ENCODE measurements at regions not wholly inside any gene's neighbourhood (a gene's known extent, or its start where the extent isn't known, plus 50 kb on each side); places are given as distances from the start of the nearest gene placed in this dataset.
"Not testable (repeated sequence)": the region's sequence is repeated elsewhere in the genome, so short reads cannot be mapped to it uniquely, and the experiment has no call there.

- not testable (repeated sequence) for DNase-seq (ENCODE audit: low read depth)
Measured at GRCh38 chr2:87429931-87430275, 318.0 kb upstream of the PLGLB2 start.

- not testable (repeated sequence) for DNase-seq (ENCODE audit: low read depth)
Measured at GRCh38 chr2:87431051-87431450, 316.8 kb upstream of the PLGLB2 start.

GRCh38 chr2:87432711-87433453, 315.0 kb upstream of the PLGLB2 start:
- DNase-seq (ENCODE audit: low read depth): not testable (repeated sequence)

DNA sequence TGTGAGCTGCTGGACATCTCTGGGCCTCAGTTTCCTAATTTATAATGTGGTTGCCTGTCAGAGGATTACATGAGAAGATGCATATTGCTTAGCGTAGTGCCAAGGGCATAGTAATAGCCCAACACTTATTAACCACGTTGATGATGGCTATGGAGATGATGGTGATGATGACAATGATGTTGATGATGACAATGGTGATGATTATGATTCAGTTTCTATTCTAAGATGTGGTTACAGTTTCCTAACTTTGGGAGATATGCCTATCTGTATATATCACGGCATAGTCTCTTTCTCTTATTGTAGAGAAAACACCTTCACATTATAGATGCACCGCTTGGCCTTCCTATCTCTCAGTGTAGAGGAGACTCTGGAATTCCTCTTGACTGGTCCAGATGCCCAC, 311.9 kb upstream of the PLGLB2 start:
- DNase-seq (ENCODE audit: low read depth): not testable (repeated sequence)

DNA sequence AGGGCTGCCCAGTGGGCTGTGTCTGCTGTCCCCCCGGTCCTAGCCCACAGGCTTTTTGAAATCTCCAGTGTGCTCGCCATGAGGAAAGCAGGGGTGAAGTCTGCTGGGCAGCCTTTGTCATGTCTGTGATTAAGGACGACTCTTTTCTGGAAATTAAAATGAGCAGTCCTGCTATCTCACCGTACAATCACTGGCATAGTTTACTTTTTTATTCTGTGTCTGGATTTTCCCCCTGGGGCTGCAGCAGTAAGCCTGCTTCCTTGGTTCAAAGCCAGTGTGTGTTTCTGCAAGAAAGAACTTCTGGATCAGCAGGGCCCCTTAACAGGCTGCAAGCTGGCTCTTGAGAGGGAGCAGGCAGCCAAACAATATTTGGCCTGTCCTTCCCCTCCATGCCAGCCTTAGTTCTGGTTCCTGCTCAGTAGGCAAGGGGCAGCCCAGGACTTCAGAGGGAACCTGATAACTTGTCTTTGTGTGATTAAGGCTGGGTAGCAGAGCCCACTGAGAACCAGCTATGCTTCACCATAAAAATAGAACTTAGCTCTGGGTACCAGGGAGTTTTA, 310.1 kb upstream of the PLGLB2 start:
- not testable (repeated sequence) for DNase-seq (ENCODE audit: low read depth)

DNA sequence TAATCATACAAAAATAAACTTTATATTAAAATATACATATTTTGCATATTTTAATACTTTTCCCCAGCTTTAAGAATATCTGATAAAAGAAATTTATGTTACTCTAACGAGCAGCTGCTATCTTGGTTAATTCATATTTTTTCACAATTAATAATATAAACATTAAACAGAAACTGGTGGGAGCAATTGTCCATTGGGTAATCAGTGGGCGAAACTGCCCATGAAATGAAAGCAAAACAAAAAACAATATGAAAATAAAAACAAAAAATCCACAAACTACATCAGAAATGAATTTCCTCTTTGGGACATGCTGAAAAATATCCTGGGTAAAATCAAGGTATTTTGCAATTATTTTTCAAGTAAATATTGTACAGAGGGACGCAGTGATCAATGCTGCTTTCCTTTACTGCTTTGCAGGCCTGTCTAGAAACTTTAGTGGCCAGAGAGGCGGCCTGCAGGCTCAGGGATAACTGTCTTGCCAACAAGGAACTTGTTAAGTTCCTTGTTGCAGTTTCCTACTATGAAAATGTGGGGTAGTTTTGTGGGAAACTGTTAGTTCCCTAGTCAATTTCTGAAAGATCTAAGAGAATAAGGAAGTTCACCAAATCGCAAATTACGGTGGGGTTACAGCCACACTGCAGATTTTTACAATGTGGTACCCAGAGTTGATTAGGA, 309.0 kb upstream of the PLGLB2 start:
- not testable (repeated sequence) for DNase-seq (ENCODE audit: low read depth)

DNA sequence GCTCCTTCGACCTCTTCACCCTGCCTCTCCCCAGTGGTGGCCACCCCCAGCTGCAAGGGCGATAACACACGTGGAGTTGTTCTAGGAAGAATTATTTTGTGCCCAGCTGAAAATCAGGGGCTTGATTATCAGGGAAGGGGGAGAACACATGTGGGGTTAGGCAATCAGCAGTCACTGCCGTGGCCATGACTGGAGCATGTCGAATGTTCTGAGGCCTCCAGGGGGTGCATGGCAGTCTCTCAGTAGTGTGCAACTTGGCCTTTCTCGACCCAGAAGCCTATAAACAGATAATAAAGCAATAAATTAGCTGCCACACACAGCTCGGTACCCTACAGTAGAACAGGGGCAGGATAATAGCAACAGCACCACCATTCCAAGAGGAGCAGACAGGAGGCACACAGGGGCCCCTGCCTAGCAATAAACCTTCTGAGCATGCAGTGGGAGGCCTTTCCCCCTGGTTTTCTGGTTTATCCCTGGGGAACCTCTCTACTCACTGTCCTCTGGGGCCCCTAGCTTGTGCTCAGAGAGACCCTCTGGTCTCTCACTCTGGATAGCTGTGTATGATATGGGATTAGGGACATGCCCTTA, 308.2 kb upstream of the PLGLB2 start:
- not testable (repeated sequence) for DNase-seq (ENCODE audit: low read depth)

- DNase-seq (ENCODE audit: low read depth): not testable (repeated sequence)
Measured at GRCh38 chr2:87440650-87441049, 307.2 kb upstream of the PLGLB2 start.

DNA sequence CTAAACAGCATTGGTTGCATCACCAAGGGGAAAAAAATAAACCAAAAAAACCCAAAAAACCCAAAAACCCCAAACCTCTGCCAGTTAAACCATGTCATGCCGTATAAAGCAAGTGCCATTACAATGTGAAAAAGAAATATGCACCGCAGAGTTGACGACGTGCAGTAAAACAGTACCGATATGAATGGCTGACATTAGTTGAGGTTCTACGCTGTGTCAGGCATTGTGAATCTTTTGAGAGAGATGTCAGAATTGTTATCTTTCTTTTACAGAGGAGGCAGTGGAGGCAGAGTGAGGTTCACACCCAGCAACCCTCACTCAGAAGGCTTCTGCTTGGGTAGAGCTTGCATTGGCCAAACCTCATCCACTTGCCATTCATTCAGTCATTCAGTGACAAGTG, 306.5 kb upstream of the PLGLB2 start:
- DNase-seq (ENCODE audit: low read depth): not testable (repeated sequence)

DNA sequence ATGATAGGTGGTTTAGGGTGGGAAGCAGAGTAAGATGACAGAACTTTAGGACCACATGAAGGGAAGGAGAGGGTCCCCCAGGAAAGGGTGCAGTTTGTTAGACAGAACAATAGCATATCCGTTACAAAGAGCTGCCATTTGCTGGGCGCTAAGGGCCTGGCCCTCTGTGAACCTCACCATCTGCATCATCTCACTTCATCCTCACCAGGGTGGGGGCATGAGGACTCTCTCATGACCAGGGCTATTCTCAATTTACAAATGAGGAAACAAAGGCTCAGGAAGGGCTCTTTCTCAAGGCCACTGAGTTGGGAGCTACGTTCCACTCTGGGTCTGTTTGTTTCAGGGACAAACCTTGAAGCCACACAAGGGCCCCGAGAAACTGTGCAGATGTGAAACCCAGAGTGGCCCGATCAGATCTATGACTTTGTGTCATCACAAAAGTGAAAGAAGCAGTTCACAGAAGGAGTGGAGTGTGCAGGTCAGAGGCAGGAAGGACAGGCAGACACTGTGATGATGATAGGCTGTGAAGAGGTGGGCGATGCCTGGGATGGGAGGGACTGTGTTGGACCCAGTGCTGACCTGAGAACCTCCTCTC, 304.8 kb upstream of the PLGLB2 start:
- not testable (repeated sequence) for DNase-seq (ENCODE audit: low read depth)

GRCh38 chr2:87444951-87445350, 302.9 kb upstream of the PLGLB2 start:
- not testable (repeated sequence) for DNase-seq (ENCODE audit: low read depth)

GRCh38 chr2:87445613-87446312, 302.1 kb upstream of the PLGLB2 start:
- DNase-seq (ENCODE audit: low read depth): not testable (repeated sequence)

- not testable (repeated sequence) for DNase-seq (ENCODE audit: low read depth)
Measured at GRCh38 chr2:87446313-87446696, 301.6 kb upstream of the PLGLB2 start.

- not testable (repeated sequence) for DNase-seq (ENCODE audit: low read depth)
Measured at GRCh38 chr2:87449462-87449980, 298.4 kb upstream of the PLGLB2 start.

DNA sequence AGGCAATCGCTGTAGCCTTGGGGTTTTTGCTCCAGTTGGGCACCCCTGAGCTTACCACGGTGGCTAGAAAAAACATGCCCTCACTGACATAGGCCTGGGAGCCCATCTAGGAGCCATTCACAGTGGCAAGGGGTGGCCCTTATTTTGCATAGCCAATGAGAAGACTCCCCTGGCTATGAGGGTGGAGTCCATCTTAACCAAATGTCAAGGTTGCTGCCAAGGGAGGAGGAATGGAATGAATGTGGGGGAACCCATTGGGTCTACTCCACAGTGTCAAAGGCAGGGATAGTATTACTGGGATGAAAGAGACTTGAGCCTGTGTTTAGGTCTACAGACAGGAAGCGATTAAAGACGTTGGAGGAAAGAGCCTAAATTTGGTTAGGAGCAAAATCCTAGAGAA, 295.7 kb upstream of the PLGLB2 start:
- not testable (repeated sequence) for DNase-seq (ENCODE audit: low read depth)

DNA sequence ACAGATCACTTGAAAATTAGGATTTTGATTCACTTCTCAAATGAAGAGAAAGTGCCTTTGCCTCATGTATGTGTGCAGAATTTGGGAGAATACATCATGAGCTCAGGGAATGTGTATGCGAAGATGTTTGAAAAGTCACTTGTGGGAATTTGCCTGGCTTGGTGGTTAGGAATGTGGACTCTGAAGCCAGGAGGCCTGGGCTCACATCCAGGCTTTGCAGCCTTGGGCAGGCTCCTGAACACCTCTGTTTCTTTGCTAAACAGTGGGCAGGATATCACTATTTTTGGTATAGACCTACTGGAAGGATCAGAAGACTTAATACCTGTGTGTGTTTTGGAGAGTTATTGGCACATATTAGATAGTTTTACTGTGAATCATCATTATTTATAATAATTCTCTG, 295.0 kb upstream of the PLGLB2 start:
- not testable (repeated sequence) for DNase-seq (ENCODE audit: low read depth)

- DNase-seq (ENCODE audit: low read depth): not testable (repeated sequence)
Measured at GRCh38 chr2:87453965-87454364, 293.9 kb upstream of the PLGLB2 start.

GRCh38 chr2:87454421-87454820, 293.5 kb upstream of the PLGLB2 start:
- DNase-seq (ENCODE audit: low read depth): not testable (repeated sequence)

DNA sequence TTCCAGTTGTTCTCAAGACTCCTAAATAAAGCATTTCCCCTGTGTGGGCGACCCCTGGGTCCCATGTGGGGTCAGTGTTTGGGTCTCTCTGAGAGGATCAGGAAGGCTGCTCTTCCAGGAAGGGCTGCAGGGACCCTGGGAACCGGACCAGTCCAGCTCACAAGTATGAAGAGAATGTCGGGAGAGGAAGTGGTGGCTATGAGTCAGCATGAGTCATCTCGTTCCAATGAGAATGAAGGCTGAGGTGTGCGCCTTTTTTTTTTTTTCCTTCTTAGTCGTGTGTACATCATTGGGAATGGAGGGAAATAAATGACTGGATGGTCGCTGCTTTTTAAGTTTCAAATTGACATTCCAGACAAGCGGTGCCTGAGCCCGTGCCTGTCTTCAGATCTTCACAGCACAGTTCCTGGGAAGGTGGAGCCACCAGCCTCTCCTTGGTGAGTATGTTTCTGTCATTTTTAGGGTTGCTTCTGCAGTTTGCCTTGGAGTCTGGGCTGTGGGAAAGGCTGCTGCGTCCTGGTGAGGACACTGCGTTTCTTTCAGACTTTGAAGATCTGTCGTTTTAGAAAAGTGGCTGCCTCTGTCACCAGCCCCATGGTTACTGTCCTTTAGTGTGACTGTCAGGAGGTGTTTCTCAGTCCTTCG, 292.6 kb upstream of the PLGLB2 start:
- not testable (repeated sequence) for DNase-seq (ENCODE audit: low read depth)

GRCh38 chr2:87455854-87456249, 292.0 kb upstream of the PLGLB2 start:
- DNase-seq (ENCODE audit: low read depth): not testable (repeated sequence)
